ENCODE measurements at regions not wholly inside any gene's neighbourhood (a gene's known extent, or its start where the extent isn't known, plus 50 kb on each side); places are given as distances from the start of the nearest gene placed in this dataset.

DNA sequence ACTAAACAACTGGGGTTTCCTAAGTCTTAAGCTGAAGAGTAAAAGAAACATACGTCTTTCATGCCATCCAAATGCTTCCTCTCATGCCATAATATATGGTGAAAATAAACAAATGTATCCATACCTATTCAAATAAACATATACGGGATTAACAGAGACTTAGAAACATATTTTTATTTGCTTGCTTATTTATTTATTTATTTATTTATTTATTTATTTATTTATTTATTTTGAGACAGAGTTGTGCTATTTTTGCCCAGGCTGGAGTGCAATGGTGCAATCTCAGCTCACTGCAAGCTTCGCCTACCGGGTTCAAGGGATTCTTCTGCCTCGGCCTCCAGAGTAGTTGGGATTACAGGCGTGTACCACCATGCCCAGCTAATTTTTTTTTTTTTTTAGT lies 291.6 kb upstream of the CNTN5 start:
- TF ChIP-seq NFRKB (IDR thresholded peaks at IDR 0.05) (no peak), ELF4 (IDR thresholded peaks at IDR 0.05) (no peak)
